Fibroblast of mammary gland (primary cell): ENCODE measurements at regions not wholly inside any gene's neighbourhood (a gene's known extent, or its start where the extent isn't known, plus 50 kb on each side); places are given as distances from the start of the nearest gene placed in this dataset.
"Not testable (repeated sequence)": the region's sequence is repeated elsewhere in the genome, so short reads cannot be mapped to it uniquely, and the experiment has no call there.

ENCODE experiments used
- DNase-seq: peaks from one replicate; pipeline ENCODE4 v3.0.0-alpha.2; 2010; ENCODE audit warnings: low read depth
- H3K4me3 ChIP-seq: 2 replicates; pipeline ENCODE4 v1.5.1; 2011; ENCODE audit warnings: low read depth, mild to moderate bottlenecking, low read length, moderate library complexity; ENCODE audit not compliant: control insufficient read depth
- CTCF ChIP-seq: conservative IDR thresholded peaks from 2 replicates; pipeline ENCODE4 v1.5.1; 2011; ENCODE audit warnings: low read depth, low read length, inconsistent platforms; ENCODE audit not compliant: control insufficient read depth, insufficient read depth

DNA sequence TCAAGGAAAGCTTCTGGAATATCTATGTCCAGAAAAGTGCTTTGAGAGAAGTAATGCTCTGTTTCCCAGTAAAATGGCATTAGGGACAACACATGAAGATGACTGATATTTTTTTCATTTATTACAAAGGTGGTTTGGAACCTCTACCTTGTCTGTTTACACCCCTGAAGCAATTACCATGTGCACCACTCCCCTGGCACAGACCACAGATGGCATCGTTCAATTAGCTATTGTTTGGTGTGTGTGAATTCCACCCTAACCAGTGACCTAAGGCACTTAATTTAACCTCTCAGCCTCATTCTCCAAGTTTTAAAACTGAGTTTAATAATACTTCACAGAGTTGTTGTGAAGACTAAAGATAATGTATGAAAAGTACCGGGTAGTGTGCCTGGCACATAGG lies 127.6 kb upstream of the BMAL1 start:
- no peak for DNase-seq
- TF ChIP-seq CTCF: no peak
- H3K4me3 ChIP-seq: no peak overlapping the region

DNA sequence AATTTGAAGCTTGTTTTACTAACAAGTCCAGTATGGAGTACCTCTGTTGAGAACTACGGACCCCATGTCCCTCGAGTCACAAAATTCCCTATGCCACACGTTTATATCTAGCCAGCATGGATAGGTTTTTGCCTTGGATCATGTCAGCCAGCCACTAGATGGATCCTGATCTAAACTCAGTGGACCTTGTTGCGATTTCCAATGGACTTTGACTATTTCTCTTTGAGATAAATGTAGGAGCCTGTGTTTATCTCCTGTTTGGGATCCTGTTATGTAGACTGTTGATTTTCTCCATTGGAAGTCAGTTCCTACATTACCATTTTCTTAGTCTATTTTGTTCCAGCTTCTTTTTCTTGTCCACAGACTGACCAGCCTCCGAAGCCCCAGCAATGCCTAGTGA lies 127.1 kb upstream of the BMAL1 start:
- no peak for TF ChIP-seq CTCF
- no peak for DNase-seq
- H3K4me3 ChIP-seq: no peak overlapping the region

- DNase-seq: no peak
- TF ChIP-seq CTCF: no peak
Measured at GRCh38 chr11:13152264-13152663, 125.3 kb upstream of the BMAL1 start.

GRCh38 chr11:13152736-13153541 lies 124.7 kb upstream of the BMAL1 start:
- DNase-seq: peak; percentile 52
- H3K4me3 ChIP-seq: no peak overlapping the region
- peak; percentile 64 for TF ChIP-seq CTCF

More at GRCh38 chr11:13152264-13152663, 125.3 kb upstream of the BMAL1 start:
- no peak overlapping the region for H3K4me3 ChIP-seq

GRCh38 chr11:13154374-13154773 lies 123.2 kb upstream of the BMAL1 start:
- DNase-seq, H3K4me3 ChIP-seq: not testable (repeated sequence)

DNA sequence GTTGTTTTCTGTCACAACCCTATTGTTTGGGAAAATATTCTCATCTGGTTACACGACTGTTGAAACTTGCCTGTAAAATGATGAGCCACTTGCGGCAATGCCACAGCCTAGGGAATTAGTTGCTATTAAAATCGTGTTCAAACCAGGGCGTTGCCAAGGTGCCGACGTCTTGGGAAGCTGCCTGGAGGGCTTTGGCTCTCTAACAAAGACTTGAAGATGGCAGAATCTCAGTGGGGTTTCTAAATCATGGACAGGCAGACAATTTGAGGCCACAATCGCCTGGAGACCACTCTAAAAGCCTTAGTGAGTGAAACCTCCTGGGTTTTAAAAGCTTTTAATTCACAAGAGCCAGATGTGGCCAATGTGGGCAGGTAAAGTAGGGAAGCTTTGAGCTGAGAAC lies 117.2 kb upstream of the BMAL1 start:
- H3K4me3 ChIP-seq: no peak overlapping the region
- no peak for DNase-seq
- TF ChIP-seq CTCF: no peak

GRCh38 chr11:13160806-13161205 lies 116.8 kb upstream of the BMAL1 start:
- no peak for TF ChIP-seq CTCF
- no peak overlapping the region for H3K4me3 ChIP-seq
- no peak for DNase-seq
